ENCODE measurements at regions not wholly inside any gene's neighbourhood (a gene's known extent, or its start where the extent isn't known, plus 50 kb on each side); places are given as distances from the start of the nearest gene placed in this dataset.

DNA sequence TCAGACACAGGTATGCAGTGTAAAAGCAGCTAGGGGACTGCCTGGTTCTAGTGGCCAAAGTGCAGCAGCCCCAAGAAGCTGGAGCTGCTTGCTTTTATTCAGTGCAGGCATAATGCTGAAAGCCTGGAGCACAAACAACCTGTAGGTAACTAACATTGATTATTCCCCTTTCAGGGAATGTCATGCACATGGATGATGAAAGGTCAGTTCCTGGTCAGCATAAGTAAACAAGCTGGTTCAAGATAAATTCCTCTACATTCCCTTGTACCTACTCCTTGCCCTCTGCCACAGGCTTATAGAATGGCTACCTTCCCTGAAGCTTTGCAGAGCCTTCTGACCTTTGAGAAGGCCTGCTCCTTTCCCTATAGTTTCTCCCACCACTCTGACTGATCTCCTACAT, 1318.5 kb upstream of the ADGRL3 start:
- TF ChIP-seq CTCF (IDR thresholded peaks at IDR 0.05 in 2 of 3, conservative IDR thresholded peaks at IDR 0.05 in 1 of 3; ENCODE audit: control insufficient read depth in 2 of 3, extremely low read depth in 1 of 3, insufficient read depth in 1 of 3, low read depth in 3 of 3, low read length in 3 of 3), result no peak
- no peak for TF ChIP-seq CBFB (IDR thresholded peaks at IDR 0.05; ENCODE audit: low read depth)
- no peak for TF ChIP-seq TCF7 (IDR thresholded peaks at IDR 0.05; ENCODE audit: borderline replicate concordance)

Data from GM12878 (cell line).